WTC11 (cell line): ENCODE measurements at regions not wholly inside any gene's neighbourhood (a gene's known extent, or its start where the extent isn't known, plus 50 kb on each side); places are given as distances from the start of the nearest gene placed in this dataset.

Experiments used
- ATAC-seq: fragments of 200-7000 bp; cut with Tn5 transposase; 2 replicates; pipeline ENCODE4 v1.10.0; 2021; ENCODE audit warnings: mild to moderate bottlenecking, moderate library complexity
- CTCF ChIA-PET: fragments of 300-600 bp; sonication (Branson Sonifier 250); formaldehyde crosslinking; loops from one replicate; lab custom pipeline; 2021; ENCODE audit warnings: antibody characterized with exemption; lab: Charles Lee
- POLR2A ChIA-PET: fragments of 350-600 bp; sonication (Branson Sonifier 250); formaldehyde crosslinking; loops from one replicate; lab custom pipeline; 2021; ENCODE audit warnings: antibody characterized with exemption; lab: Charles Lee
- DNase-seq: peaks from one replicate; pipeline ENCODE4 v3.0.0; 2021; ENCODE audit warnings: low spot score
- H3K27ac Mint-ChIP-seq: 2 replicates; pipeline ENCODE4 v1.8.0; 2021; ENCODE audit warnings: mixed read lengths
- H3K27me3 Mint-ChIP-seq: 2 replicates; pipeline ENCODE4 v1.8.0; 2021; ENCODE audit warnings: low read depth, mild to moderate bottlenecking, moderate library complexity, mixed read lengths
- H3K36me3 Mint-ChIP-seq: 2 replicates; pipeline ENCODE4 v1.8.0; 2021; ENCODE audit warnings: mixed read lengths
- H3K4me1 Mint-ChIP-seq: 2 replicates; pipeline ENCODE4 v1.8.0; 2022; ENCODE audit warnings: mixed read lengths
- H3K4me3 Mint-ChIP-seq: 2 replicates; pipeline ENCODE4 v1.8.0; 2021; ENCODE audit warnings: mild to moderate bottlenecking, moderate library complexity, mixed read lengths
- H3K9me3 Mint-ChIP-seq: 2 replicates; pipeline ENCODE4 v1.8.0; 2021; ENCODE audit warnings: mixed read lengths
- ATF1 ChIP-seq: sonication (generic); formaldehyde crosslinking; IDR thresholded peaks from 2 replicates; pipeline ENCODE4 v1.8.1; 2023; ENCODE audit warnings: mild to moderate bottlenecking, moderate library complexity, missing genetic modification reagents
- FOXJ3 ChIP-seq: sonication (generic); formaldehyde crosslinking; IDR thresholded peaks from 2 replicates; pipeline ENCODE4 v1.9.0; 2021; ENCODE audit warnings: missing genetic modification reagents, mild to moderate bottlenecking, borderline replicate concordance
- GTF2I ChIP-seq: fragments of 250-450 bp; sonication (Bioruptor Pico); conservative IDR thresholded peaks from 2 replicates; pipeline ENCODE4 v1.4.0; 2021; ENCODE audit warnings: mild to moderate bottlenecking
- MYBL2 ChIP-seq: sonication (generic); formaldehyde crosslinking; IDR thresholded peaks from 2 replicates; pipeline ENCODE4 v1.8.1; 2023; ENCODE audit warnings: mild to moderate bottlenecking, moderate library complexity, missing genetic modification reagents
- NFYB ChIP-seq: sonication (generic); formaldehyde crosslinking; conservative IDR thresholded peaks from 2 replicates; pipeline ENCODE4 v1.8.0; 2022; ENCODE audit warnings: low read depth, missing genetic modification reagents
- OVOL2 ChIP-seq: fragments of 250-450 bp; sonication (Bioruptor Pico); IDR thresholded peaks from 2 replicates; pipeline ENCODE4 v1.9.0; 2021; ENCODE audit warnings: mild to moderate bottlenecking, borderline replicate concordance
- RELA ChIP-seq: sonication (generic); formaldehyde crosslinking; IDR thresholded peaks from 2 replicates; pipeline ENCODE4 v1.8.1; 2022; ENCODE audit warnings: missing genetic modification reagents, mild to moderate bottlenecking, borderline replicate concordance
- SOX15 ChIP-seq: fragments of 250-450 bp; sonication (Bioruptor Pico); IDR thresholded peaks from 2 replicates; pipeline ENCODE4 v1.9.0; 2021; ENCODE audit warnings: mild to moderate bottlenecking
- TCF7 ChIP-seq: sonication (generic); formaldehyde crosslinking; IDR thresholded peaks from 2 replicates; pipeline ENCODE4 v1.8.0; 2022; ENCODE audit warnings: mild to moderate bottlenecking, low read depth, missing genetic modification reagents, moderate library complexity
- ZNF138 ChIP-seq: sonication (generic); formaldehyde crosslinking; conservative IDR thresholded peaks from 2 replicates; pipeline ENCODE4 v1.8.1; 2022; ENCODE audit warnings: mild to moderate bottlenecking, moderate library complexity, missing genetic modification reagents
- ZNF219 ChIP-seq: sonication (generic); formaldehyde crosslinking; IDR thresholded peaks from 2 replicates; pipeline ENCODE4 v1.8.0; 2023; ENCODE audit warnings: missing genetic modification reagents, mild to moderate bottlenecking, borderline replicate concordance
- ZNF263 ChIP-seq: sonication (generic); formaldehyde crosslinking; IDR thresholded peaks from 2 replicates; pipeline ENCODE4 v1.8.1; 2022; ENCODE audit warnings: low read depth, mild to moderate bottlenecking, moderate library complexity, missing genetic modification reagents
- ZNF317 ChIP-seq: sonication (generic); formaldehyde crosslinking; IDR thresholded peaks from 2 replicates; pipeline ENCODE4 v1.8.1; 2023; ENCODE audit warnings: low read depth, mild to moderate bottlenecking, moderate library complexity, missing genetic modification reagents, borderline replicate concordance
- TF ChIP-seq, protein P1 (sequence below): sonication (generic); formaldehyde crosslinking; IDR thresholded peaks from 2 replicates; pipeline ENCODE4 v1.8.1; 2022; ENCODE audit warnings: missing genetic modification reagents, borderline replicate concordance
- TF ChIP-seq, protein P2 (sequence below): sonication (generic); formaldehyde crosslinking; IDR thresholded peaks from 2 replicates; pipeline ENCODE4 v1.8.1; 2023; ENCODE audit warnings: mild to moderate bottlenecking, missing genetic modification reagents, moderate library complexity
- TF ChIP-seq, protein P3 (sequence below): sonication (generic); formaldehyde crosslinking; IDR thresholded peaks from 2 replicates; pipeline ENCODE4 v1.8.0; 2022; ENCODE audit warnings: mild to moderate bottlenecking, missing genetic modification reagents
- TF ChIP-seq, protein P4 (sequence below): sonication (generic); formaldehyde crosslinking; conservative IDR thresholded peaks from 2 replicates; pipeline ENCODE4 v1.8.1; 2023; ENCODE audit warnings: mild to moderate bottlenecking, low read depth, missing genetic modification reagents, moderate library complexity
- TF ChIP-seq, protein P5 (sequence below): fragments of 250-450 bp; sonication (Bioruptor Pico); IDR thresholded peaks from 2 replicates; pipeline ENCODE4 v1.9.0; 2021; ENCODE audit warnings: moderate library complexity, mild to moderate bottlenecking, inconsistent platforms, borderline replicate concordance
- TF ChIP-seq, protein P6 (sequence below): sonication (generic); formaldehyde crosslinking; IDR thresholded peaks from 2 replicates; pipeline ENCODE4 v1.8.1; 2023; ENCODE audit warnings: mild to moderate bottlenecking, missing genetic modification reagents, moderate library complexity
- TF ChIP-seq, protein P7 (sequence below): sonication (generic); formaldehyde crosslinking; IDR thresholded peaks from 2 replicates; pipeline ENCODE4 v1.8.0; 2023; ENCODE audit warnings: missing genetic modification reagents, mild to moderate bottlenecking, borderline replicate concordance

DNA sequence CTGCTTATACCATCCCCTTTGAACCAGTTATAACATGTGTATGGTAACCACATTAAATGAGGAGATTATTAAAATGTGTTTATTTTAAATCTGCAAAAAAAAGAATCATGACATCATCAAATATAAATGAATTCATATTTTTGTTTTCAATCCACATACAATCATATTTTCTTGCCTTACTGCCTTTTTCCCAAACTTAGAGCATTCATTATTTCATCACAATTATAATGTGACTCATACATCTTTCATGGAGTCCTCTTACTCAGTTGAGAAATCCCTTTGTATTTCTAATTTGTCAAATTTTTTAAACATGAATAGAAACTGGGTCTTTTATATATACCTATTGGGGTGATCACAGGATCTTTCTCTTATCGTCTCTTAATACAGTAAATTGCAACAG lies 909.6 kb downstream of the DSC3 start:
- DNase-seq (no peak), ATAC-seq (no peak)
- Mint-ChIP-seq H3K4me3 (no peak overlapping the region), H3K27me3 (no peaks in the 10 kb centered on the region), H3K9me3 (peaks cover 12% of the 10 kb centered on the region), H3K4me1 (peaks cover 4% of the 10 kb centered on the region), H3K27ac (no peak overlapping the region), H3K36me3 (no peaks in the 10 kb centered on the region)
- ChIA-PET POLR2A (no interaction called here), CTCF (no interaction called here)
- TF ChIP-seq TCF7 (CRISPR knock-in tag) (no peak), ZNF263 (no peak), MYBL2 (CRISPR knock-in tag) (no peak), GTF2I (CRISPR knock-in tag) (no peak), OVOL2 (CRISPR knock-in tag) (no peak), ZNF138 (CRISPR knock-in tag) (no peak), ZNF219 (CRISPR knock-in tag) (no peak), FOXJ3 (CRISPR knock-in tag) (no peak), ATF1 (CRISPR knock-in tag) (no peak), NFYB (CRISPR knock-in tag) (no peak), ZNF317 (CRISPR knock-in tag) (no peak)
- TF ChIP-seq, protein P1, sequence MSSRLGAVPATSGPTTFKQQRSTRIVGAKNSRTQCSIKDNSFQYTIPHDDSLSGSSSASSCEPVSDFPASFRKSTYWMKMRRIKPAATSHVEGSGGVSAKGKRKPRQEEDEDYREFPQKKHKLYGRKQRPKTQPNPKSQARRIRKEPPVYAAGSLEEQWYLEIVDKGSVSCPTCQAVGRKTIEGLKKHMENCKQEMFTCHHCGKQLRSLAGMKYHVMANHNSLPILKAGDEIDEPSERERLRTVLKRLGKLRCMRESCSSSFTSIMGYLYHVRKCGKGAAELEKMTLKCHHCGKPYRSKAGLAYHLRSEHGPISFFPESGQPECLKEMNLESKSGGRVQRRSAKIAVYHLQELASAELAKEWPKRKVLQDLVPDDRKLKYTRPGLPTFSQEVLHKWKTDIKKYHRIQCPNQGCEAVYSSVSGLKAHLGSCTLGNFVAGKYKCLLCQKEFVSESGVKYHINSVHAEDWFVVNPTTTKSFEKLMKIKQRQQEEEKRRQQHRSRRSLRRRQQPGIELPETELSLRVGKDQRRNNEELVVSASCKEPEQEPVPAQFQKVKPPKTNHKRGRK (CRISPR knock-in tag): no peak
- TF ChIP-seq, protein P2, sequence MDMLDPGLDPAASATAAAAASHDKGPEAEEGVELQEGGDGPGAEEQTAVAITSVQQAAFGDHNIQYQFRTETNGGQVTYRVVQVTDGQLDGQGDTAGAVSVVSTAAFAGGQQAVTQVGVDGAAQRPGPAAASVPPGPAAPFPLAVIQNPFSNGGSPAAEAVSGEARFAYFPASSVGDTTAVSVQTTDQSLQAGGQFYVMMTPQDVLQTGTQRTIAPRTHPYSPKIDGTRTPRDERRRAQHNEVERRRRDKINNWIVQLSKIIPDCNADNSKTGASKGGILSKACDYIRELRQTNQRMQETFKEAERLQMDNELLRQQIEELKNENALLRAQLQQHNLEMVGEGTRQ (CRISPR knock-in tag): no peak
- TF ChIP-seq, protein P3, sequence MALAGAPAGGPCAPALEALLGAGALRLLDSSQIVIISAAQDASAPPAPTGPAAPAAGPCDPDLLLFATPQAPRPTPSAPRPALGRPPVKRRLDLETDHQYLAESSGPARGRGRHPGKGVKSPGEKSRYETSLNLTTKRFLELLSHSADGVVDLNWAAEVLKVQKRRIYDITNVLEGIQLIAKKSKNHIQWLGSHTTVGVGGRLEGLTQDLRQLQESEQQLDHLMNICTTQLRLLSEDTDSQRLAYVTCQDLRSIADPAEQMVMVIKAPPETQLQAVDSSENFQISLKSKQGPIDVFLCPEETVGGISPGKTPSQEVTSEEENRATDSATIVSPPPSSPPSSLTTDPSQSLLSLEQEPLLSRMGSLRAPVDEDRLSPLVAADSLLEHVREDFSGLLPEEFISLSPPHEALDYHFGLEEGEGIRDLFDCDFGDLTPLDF (CRISPR knock-in tag): no peak
- TF ChIP-seq, protein P4, sequence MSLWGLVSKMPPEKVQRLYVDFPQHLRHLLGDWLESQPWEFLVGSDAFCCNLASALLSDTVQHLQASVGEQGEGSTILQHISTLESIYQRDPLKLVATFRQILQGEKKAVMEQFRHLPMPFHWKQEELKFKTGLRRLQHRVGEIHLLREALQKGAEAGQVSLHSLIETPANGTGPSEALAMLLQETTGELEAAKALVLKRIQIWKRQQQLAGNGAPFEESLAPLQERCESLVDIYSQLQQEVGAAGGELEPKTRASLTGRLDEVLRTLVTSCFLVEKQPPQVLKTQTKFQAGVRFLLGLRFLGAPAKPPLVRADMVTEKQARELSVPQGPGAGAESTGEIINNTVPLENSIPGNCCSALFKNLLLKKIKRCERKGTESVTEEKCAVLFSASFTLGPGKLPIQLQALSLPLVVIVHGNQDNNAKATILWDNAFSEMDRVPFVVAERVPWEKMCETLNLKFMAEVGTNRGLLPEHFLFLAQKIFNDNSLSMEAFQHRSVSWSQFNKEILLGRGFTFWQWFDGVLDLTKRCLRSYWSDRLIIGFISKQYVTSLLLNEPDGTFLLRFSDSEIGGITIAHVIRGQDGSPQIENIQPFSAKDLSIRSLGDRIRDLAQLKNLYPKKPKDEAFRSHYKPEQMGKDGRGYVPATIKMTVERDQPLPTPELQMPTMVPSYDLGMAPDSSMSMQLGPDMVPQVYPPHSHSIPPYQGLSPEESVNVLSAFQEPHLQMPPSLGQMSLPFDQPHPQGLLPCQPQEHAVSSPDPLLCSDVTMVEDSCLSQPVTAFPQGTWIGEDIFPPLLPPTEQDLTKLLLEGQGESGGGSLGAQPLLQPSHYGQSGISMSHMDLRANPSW (CRISPR knock-in tag): no peak
- TF ChIP-seq, protein P5, sequence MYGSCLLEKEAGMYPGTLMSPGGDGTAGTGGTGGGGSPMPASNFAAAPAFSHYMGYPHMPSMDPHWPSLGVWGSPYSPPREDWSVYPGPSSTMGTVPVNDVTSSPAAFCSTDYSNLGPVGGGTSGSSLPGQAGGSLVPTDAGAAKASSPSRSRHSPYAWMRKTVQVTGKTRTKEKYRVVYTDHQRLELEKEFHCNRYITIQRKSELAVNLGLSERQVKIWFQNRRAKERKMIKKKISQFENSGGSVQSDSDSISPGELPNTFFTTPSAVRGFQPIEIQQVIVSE (CRISPR knock-in tag): no peak

DNA sequence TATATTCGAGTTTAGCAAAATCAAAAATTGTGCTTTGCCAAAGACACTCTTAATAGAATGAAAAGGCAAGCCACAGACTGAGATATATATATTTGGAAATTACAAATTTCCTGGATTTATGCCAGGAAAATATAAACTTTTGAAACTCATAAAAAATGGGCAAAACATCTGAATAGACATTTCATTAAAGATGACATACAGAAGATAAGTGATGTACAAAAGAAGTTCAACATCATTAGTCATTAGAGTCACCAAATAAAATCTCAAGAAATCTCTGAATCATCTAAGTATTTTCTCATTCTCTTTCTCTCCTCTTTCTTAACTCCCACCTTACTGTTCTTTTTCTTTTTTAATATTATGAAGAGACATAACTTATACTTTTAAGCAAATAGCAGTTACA lies 921.1 kb downstream of the DSC3 start:
- Mint-ChIP-seq H3K4me1 (no peaks in the 10 kb centered on the region), H3K27ac (no peak overlapping the region), H3K9me3 (peaks cover 15% of the 10 kb centered on the region), H3K4me3 (no peak overlapping the region), H3K27me3 (no peaks in the 10 kb centered on the region), H3K36me3 (peaks cover 5% of the 10 kb centered on the region; the same call in 1 of the 2 replicates)
- CTCF ChIA-PET: no interaction called here
- DNase-seq (no peak), ATAC-seq (no peak)
- POLR2A ChIA-PET: no interaction called here
- TF ChIP-seq, protein P6, sequence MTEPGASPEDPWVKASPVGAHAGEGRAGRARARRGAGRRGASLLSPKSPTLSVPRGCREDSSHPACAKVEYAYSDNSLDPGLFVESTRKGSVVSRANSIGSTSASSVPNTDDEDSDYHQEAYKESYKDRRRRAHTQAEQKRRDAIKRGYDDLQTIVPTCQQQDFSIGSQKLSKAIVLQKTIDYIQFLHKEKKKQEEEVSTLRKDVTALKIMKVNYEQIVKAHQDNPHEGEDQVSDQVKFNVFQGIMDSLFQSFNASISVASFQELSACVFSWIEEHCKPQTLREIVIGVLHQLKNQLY (CRISPR knock-in tag): no peak
- TF ChIP-seq RELA: no peak
- no peak for TF ChIP-seq SOX15 (CRISPR knock-in tag)
- TF ChIP-seq, protein P1 (CRISPR knock-in tag): no peak
- TF ChIP-seq, protein P7, sequence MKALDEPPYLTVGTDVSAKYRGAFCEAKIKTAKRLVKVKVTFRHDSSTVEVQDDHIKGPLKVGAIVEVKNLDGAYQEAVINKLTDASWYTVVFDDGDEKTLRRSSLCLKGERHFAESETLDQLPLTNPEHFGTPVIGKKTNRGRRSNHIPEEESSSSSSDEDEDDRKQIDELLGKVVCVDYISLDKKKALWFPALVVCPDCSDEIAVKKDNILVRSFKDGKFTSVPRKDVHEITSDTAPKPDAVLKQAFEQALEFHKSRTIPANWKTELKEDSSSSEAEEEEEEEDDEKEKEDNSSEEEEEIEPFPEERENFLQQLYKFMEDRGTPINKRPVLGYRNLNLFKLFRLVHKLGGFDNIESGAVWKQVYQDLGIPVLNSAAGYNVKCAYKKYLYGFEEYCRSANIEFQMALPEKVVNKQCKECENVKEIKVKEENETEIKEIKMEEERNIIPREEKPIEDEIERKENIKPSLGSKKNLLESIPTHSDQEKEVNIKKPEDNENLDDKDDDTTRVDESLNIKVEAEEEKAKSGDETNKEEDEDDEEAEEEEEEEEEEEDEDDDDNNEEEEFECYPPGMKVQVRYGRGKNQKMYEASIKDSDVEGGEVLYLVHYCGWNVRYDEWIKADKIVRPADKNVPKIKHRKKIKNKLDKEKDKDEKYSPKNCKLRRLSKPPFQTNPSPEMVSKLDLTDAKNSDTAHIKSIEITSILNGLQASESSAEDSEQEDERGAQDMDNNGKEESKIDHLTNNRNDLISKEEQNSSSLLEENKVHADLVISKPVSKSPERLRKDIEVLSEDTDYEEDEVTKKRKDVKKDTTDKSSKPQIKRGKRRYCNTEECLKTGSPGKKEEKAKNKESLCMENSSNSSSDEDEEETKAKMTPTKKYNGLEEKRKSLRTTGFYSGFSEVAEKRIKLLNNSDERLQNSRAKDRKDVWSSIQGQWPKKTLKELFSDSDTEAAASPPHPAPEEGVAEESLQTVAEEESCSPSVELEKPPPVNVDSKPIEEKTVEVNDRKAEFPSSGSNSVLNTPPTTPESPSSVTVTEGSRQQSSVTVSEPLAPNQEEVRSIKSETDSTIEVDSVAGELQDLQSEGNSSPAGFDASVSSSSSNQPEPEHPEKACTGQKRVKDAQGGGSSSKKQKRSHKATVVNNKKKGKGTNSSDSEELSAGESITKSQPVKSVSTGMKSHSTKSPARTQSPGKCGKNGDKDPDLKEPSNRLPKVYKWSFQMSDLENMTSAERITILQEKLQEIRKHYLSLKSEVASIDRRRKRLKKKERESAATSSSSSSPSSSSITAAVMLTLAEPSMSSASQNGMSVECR: no peak
